ENCODE measurements at regions not wholly inside any gene's neighbourhood (a gene's known extent, or its start where the extent isn't known, plus 50 kb on each side); places are given as distances from the start of the nearest gene placed in this dataset.

DNA sequence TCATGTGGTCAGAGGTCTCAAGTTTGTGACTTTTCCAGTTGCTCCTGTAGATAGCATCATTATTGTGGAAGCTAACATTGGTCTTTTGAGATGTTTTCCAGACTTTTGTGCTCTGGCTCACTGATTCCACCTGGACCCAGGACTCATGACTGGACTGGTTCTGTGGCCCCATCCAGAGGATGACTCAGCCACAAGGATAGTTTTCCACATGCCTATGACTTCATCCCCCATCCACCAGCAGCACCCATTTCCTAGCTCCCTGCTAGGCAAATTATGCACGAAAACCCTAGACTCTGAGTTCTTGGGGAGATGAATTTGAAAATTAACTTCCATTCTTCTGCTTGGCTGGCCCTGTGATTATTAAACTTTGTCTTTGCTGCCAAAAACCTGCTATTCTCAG lies 949.3 kb downstream of the MRPL39 start:
- no peak for TF ChIP-seq POLR2A (IDR thresholded peaks at IDR 0.05)
- TF ChIP-seq, protein P1, sequence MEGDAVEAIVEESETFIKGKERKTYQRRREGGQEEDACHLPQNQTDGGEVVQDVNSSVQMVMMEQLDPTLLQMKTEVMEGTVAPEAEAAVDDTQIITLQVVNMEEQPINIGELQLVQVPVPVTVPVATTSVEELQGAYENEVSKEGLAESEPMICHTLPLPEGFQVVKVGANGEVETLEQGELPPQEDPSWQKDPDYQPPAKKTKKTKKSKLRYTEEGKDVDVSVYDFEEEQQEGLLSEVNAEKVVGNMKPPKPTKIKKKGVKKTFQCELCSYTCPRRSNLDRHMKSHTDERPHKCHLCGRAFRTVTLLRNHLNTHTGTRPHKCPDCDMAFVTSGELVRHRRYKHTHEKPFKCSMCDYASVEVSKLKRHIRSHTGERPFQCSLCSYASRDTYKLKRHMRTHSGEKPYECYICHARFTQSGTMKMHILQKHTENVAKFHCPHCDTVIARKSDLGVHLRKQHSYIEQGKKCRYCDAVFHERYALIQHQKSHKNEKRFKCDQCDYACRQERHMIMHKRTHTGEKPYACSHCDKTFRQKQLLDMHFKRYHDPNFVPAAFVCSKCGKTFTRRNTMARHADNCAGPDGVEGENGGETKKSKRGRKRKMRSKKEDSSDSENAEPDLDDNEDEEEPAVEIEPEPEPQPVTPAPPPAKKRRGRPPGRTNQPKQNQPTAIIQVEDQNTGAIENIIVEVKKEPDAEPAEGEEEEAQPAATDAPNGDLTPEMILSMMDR (IDR thresholded peaks at IDR 0.05): no peak
